Neural cell (in vitro differentiated cells): ENCODE measurements at regions not wholly inside any gene's neighbourhood (a gene's known extent, or its start where the extent isn't known, plus 50 kb on each side); places are given as distances from the start of the nearest gene placed in this dataset.

ENCODE experiments used
- EP300 ChIP-seq: fragments of 450-650 bp; conservative IDR thresholded peaks from 2 replicates; pipeline ENCODE4 v1.6.1; 2014; ENCODE audit warnings: antibody characterized with exemption, mild to moderate bottlenecking, moderate library complexity; ENCODE audit not compliant: poor library complexity, severe bottlenecking
- EZH2 ChIP-seq: fragments of 200-600, 300-800 bp; shearing (Covaris generic), sonication (generic); IDR thresholded peaks from 2 replicates; pipeline ENCODE4 v1.6.1; 2014; ENCODE audit warnings: antibody characterized with exemption, low read length, borderline replicate concordance, mild to moderate bottlenecking; ENCODE audit not compliant: insufficient read depth, poor library complexity, severe bottlenecking
- REST ChIP-seq: IDR thresholded peaks from 2 replicates; pipeline ENCODE4 v1.6.1; 2012; ENCODE audit warnings: borderline replicate concordance
- TF ChIP-seq, protein P1 (sequence below): fragments of 450-650 bp; IDR thresholded peaks from 2 replicates; pipeline ENCODE4 v1.5.1; 2014; ENCODE audit warnings: antibody characterized with exemption, mild to moderate bottlenecking, moderate library complexity; ENCODE audit not compliant: poor library complexity, severe bottlenecking

DNA sequence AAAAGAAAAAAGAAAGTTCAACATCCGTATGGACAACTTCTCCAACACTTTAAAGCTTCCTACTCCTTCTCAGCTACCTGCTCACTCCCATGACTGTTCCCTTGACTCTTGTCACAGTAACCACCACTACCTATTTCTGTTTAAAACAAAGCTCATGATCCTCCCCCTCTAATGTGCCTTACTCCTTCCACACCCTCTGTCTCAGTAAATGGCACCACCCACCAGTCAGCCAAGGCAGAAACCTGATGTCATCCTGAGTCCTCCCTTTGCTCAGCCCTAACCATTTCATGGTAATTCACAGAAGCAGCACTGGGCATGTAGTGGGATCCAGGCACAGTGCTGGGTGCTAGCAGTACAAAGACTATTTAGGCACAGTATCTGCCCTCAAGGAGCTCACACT is 63.0 kb upstream of the PPM1J start:
- TF ChIP-seq EZH2 = no peak
- TF ChIP-seq, protein P1, sequence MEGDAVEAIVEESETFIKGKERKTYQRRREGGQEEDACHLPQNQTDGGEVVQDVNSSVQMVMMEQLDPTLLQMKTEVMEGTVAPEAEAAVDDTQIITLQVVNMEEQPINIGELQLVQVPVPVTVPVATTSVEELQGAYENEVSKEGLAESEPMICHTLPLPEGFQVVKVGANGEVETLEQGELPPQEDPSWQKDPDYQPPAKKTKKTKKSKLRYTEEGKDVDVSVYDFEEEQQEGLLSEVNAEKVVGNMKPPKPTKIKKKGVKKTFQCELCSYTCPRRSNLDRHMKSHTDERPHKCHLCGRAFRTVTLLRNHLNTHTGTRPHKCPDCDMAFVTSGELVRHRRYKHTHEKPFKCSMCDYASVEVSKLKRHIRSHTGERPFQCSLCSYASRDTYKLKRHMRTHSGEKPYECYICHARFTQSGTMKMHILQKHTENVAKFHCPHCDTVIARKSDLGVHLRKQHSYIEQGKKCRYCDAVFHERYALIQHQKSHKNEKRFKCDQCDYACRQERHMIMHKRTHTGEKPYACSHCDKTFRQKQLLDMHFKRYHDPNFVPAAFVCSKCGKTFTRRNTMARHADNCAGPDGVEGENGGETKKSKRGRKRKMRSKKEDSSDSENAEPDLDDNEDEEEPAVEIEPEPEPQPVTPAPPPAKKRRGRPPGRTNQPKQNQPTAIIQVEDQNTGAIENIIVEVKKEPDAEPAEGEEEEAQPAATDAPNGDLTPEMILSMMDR = no peak
- no peak for TF ChIP-seq EP300
- no peak for TF ChIP-seq REST
